ENCODE measurements at regions not wholly inside any gene's neighbourhood (a gene's known extent, or its start where the extent isn't known, plus 50 kb on each side); places are given as distances from the start of the nearest gene placed in this dataset.
"Not testable (repeated sequence)": the region's sequence is repeated elsewhere in the genome, so short reads cannot be mapped to it uniquely, and the experiment has no call there.

GRCh38 chr12:131340616-131341210 lies 370.2 kb upstream of the SFSWAP start:
- no peak for DNase-seq (ENCODE audit: insufficient read length, low spot score, missing footprints)
- TF ChIP-seq CTCF (IDR thresholded peaks at IDR 0.05; ENCODE audit: extremely low read depth, low read depth, low read length), result no peak
- H3K9me3 ChIP-seq (ENCODE audit: low read depth, low read length), result no peaks in the 10 kb centered on the region
- no peaks in the 10 kb centered on the region for H3K27me3 ChIP-seq (ENCODE audit: insufficient read depth, low read length)
- no peaks in the 10 kb centered on the region for H3K79me2 ChIP-seq (ENCODE audit: insufficient read depth, low read length)
- no peak overlapping the region for H3K4me3 ChIP-seq (ENCODE audit: insufficient read depth, low read length)
- H2AFZ ChIP-seq (ENCODE audit: low read length), result no peak overlapping the region
- H3K4me1 ChIP-seq (ENCODE audit: insufficient read depth, low read length), result no peaks in the 10 kb centered on the region
- no peaks in the 10 kb centered on the region for H4K20me1 ChIP-seq (ENCODE audit: insufficient read depth, low read length)
- no peak overlapping the region for H3K27ac ChIP-seq (ENCODE audit: low read depth, low read length)
- no peak overlapping the region for H3K4me2 ChIP-seq (ENCODE audit: insufficient read depth, low read length)
- no peaks in the 10 kb centered on the region for H3K36me3 ChIP-seq (ENCODE audit: insufficient read depth, low read length)

- not testable (repeated sequence) for H3K4me1 ChIP-seq (ENCODE audit: insufficient read depth, low read length); H3K9me3 ChIP-seq (ENCODE audit: low read depth, low read length); H3K4me3 ChIP-seq (ENCODE audit: insufficient read depth, low read length); DNase-seq (ENCODE audit: insufficient read length, low spot score, missing footprints); H3K36me3 ChIP-seq (ENCODE audit: insufficient read depth, low read length); H3K79me2 ChIP-seq (ENCODE audit: insufficient read depth, low read length); H2AFZ ChIP-seq (ENCODE audit: low read length); H3K27me3 ChIP-seq (ENCODE audit: insufficient read depth, low read length); H3K27ac ChIP-seq (ENCODE audit: low read depth, low read length); H4K20me1 ChIP-seq (ENCODE audit: insufficient read depth, low read length); H3K4me2 ChIP-seq (ENCODE audit: insufficient read depth, low read length)
These were observed 369.3 kb upstream of the SFSWAP start for GRCh38 chr12:131341608-131342007.

GRCh38 chr12:131343436-131343835 lies 367.5 kb upstream of the SFSWAP start:
- not testable (repeated sequence) for H3K36me3 ChIP-seq (ENCODE audit: insufficient read depth, low read length); H3K79me2 ChIP-seq (ENCODE audit: insufficient read depth, low read length); H3K9me3 ChIP-seq (ENCODE audit: low read depth, low read length); DNase-seq (ENCODE audit: insufficient read length, low spot score, missing footprints); H3K4me3 ChIP-seq (ENCODE audit: insufficient read depth, low read length); H3K27ac ChIP-seq (ENCODE audit: low read depth, low read length); H3K27me3 ChIP-seq (ENCODE audit: insufficient read depth, low read length); H3K4me1 ChIP-seq (ENCODE audit: insufficient read depth, low read length); H3K4me2 ChIP-seq (ENCODE audit: insufficient read depth, low read length); H2AFZ ChIP-seq (ENCODE audit: low read length); H4K20me1 ChIP-seq (ENCODE audit: insufficient read depth, low read length)

- not testable (repeated sequence) for H3K4me3 ChIP-seq (ENCODE audit: insufficient read depth, low read length); H3K4me2 ChIP-seq (ENCODE audit: insufficient read depth, low read length); DNase-seq (ENCODE audit: insufficient read length, low spot score, missing footprints); H4K20me1 ChIP-seq (ENCODE audit: insufficient read depth, low read length); H3K36me3 ChIP-seq (ENCODE audit: insufficient read depth, low read length); H3K27ac ChIP-seq (ENCODE audit: low read depth, low read length); H3K9me3 ChIP-seq (ENCODE audit: low read depth, low read length); H3K4me1 ChIP-seq (ENCODE audit: insufficient read depth, low read length); H3K79me2 ChIP-seq (ENCODE audit: insufficient read depth, low read length); H2AFZ ChIP-seq (ENCODE audit: low read length); H3K27me3 ChIP-seq (ENCODE audit: insufficient read depth, low read length)
These were observed 366.0 kb upstream of the SFSWAP start for GRCh38 chr12:131344715-131345520.

GRCh38 chr12:131345521-131346436 lies 365.1 kb upstream of the SFSWAP start:
- H3K27ac ChIP-seq (ENCODE audit: low read depth, low read length), result no peak overlapping the region
- no peaks in the 10 kb centered on the region for H3K4me1 ChIP-seq (ENCODE audit: insufficient read depth, low read length)
- no peak overlapping the region for H3K4me3 ChIP-seq (ENCODE audit: insufficient read depth, low read length)
- no peaks in the 10 kb centered on the region for H3K27me3 ChIP-seq (ENCODE audit: insufficient read depth, low read length)
- no peaks in the 10 kb centered on the region for H3K36me3 ChIP-seq (ENCODE audit: insufficient read depth, low read length)
- no peaks in the 10 kb centered on the region for H3K9me3 ChIP-seq (ENCODE audit: low read depth, low read length)
- H2AFZ ChIP-seq (ENCODE audit: low read length), result no peak overlapping the region
- DNase-seq (ENCODE audit: insufficient read length, low spot score, missing footprints), result no peak
- no peaks in the 10 kb centered on the region for H4K20me1 ChIP-seq (ENCODE audit: insufficient read depth, low read length)
- TF ChIP-seq CTCF (IDR thresholded peaks at IDR 0.05; ENCODE audit: extremely low read depth, low read depth, low read length), result no peak
- H3K4me2 ChIP-seq (ENCODE audit: insufficient read depth, low read length), result no peak overlapping the region
- no peaks in the 10 kb centered on the region for H3K79me2 ChIP-seq (ENCODE audit: insufficient read depth, low read length)

All from osteoblast (primary cell).